ENCODE measurements at regions not wholly inside any gene's neighbourhood (a gene's known extent, or its start where the extent isn't known, plus 50 kb on each side); places are given as distances from the start of the nearest gene placed in this dataset.

GRCh38 chr15:61715082-61715481 is 345.2 kb downstream of the VPS13C start:
- DNase-seq (no peak), ATAC-seq (ENCODE audit: insufficient read depth, low read depth) (no peak)
- TF ChIP-seq CTCF (IDR thresholded peaks at IDR 0.05; ENCODE audit: borderline replicate concordance, extremely low read depth, low read length, poor library complexity, severe bottlenecking) (no peak), EZH2 (IDR thresholded peaks at IDR 0.05; ENCODE audit: borderline replicate concordance, low read depth, low read length, severe bottlenecking) (no peak)
- Histone ChIP-seq H3K79me2 (ENCODE audit: insufficient read depth, low read length) (no peaks in the 10 kb centered on the region), H3K4me1 (ENCODE audit: insufficient read depth, low read length) (no peaks in the 10 kb centered on the region), H3K4me2 (ENCODE audit: insufficient read depth, low read length) (no peak overlapping the region), H3K9ac (ENCODE audit: low read depth, low read length) (no peak overlapping the region), H3K4me3 (ENCODE audit: low read depth in 1 of 2, low read length in 2 of 2) (no peak overlapping the region), H3K27ac (ENCODE audit: low read length) (no peak overlapping the region), H3K9me3 (ENCODE audit: insufficient read depth, low read length, severe bottlenecking) (no peaks in the 10 kb centered on the region), H4K20me1 (ENCODE audit: insufficient read depth, low read length) (no peaks in the 10 kb centered on the region), H3K27me3 (ENCODE audit: insufficient read depth, low read length, poor library complexity) (no peaks in the 10 kb centered on the region), H3K36me3 (ENCODE audit: insufficient read depth, low read length) (no peaks in the 10 kb centered on the region), H2AFZ (ENCODE audit: low read depth, low read length) (no peak overlapping the region)

- no peaks in the 10 kb centered on the region for H3K9me3 ChIP-seq (ENCODE audit: insufficient read depth, low read length, severe bottlenecking)
- H3K27me3 ChIP-seq (ENCODE audit: insufficient read depth, low read length, poor library complexity), result no peaks in the 10 kb centered on the region
- H4K20me1 ChIP-seq (ENCODE audit: insufficient read depth, low read length), result no peaks in the 10 kb centered on the region
- no peaks in the 10 kb centered on the region for H3K36me3 ChIP-seq (ENCODE audit: insufficient read depth, low read length)
- no peak overlapping the region for H3K27ac ChIP-seq (ENCODE audit: low read length)
- H3K4me2 ChIP-seq (ENCODE audit: insufficient read depth, low read length), result no peak overlapping the region
- H3K9ac ChIP-seq (ENCODE audit: low read depth, low read length), result no peak overlapping the region
- no peak for ATAC-seq (ENCODE audit: insufficient read depth, low read depth)
- no peak for TF ChIP-seq EZH2 (IDR thresholded peaks at IDR 0.05; ENCODE audit: borderline replicate concordance, low read depth, low read length, severe bottlenecking)
- TF ChIP-seq CTCF (IDR thresholded peaks at IDR 0.05; ENCODE audit: borderline replicate concordance, extremely low read depth, low read length, poor library complexity, severe bottlenecking), result no peak
- no peaks in the 10 kb centered on the region for H3K4me1 ChIP-seq (ENCODE audit: insufficient read depth, low read length)
- H2AFZ ChIP-seq (ENCODE audit: low read depth, low read length), result no peak overlapping the region
- no peaks in the 10 kb centered on the region for H3K79me2 ChIP-seq (ENCODE audit: insufficient read depth, low read length)
- no peak overlapping the region for H3K4me3 ChIP-seq (ENCODE audit: low read depth in 1 of 2, low read length in 2 of 2)
- no peak for DNase-seq
These were observed 348.0 kb downstream of the VPS13C start for GRCh38 chr15:61712129-61712759.

GRCh38 chr15:61702224-61703020 is 357.8 kb downstream of the VPS13C start:
- DNase-seq (no peak), ATAC-seq (ENCODE audit: insufficient read depth, low read depth) (no peak)
- H3K9me3 ChIP-seq (ENCODE audit: insufficient read depth, low read length, severe bottlenecking), result no peaks in the 10 kb centered on the region
- no peaks in the 10 kb centered on the region for H4K20me1 ChIP-seq (ENCODE audit: insufficient read depth, low read length)
- TF ChIP-seq CTCF (IDR thresholded peaks at IDR 0.05; ENCODE audit: borderline replicate concordance, extremely low read depth, low read length, poor library complexity, severe bottlenecking) (no peak), EZH2 (IDR thresholded peaks at IDR 0.05; ENCODE audit: borderline replicate concordance, low read depth, low read length, severe bottlenecking) (no peak)
- no peak overlapping the region for H3K9ac ChIP-seq (ENCODE audit: low read depth, low read length)
- no peaks in the 10 kb centered on the region for H3K79me2 ChIP-seq (ENCODE audit: insufficient read depth, low read length)
- no peak overlapping the region for H2AFZ ChIP-seq (ENCODE audit: low read depth, low read length)
- no peak overlapping the region for H3K27ac ChIP-seq (ENCODE audit: low read length)
- no peaks in the 10 kb centered on the region for H3K4me1 ChIP-seq (ENCODE audit: insufficient read depth, low read length)
- H3K4me2 ChIP-seq (ENCODE audit: insufficient read depth, low read length), result no peak overlapping the region
- no peak overlapping the region for H3K4me3 ChIP-seq (ENCODE audit: low read depth in 1 of 2, low read length in 2 of 2)
- H3K27me3 ChIP-seq (ENCODE audit: insufficient read depth, low read length, poor library complexity), result no peaks in the 10 kb centered on the region
- H3K36me3 ChIP-seq (ENCODE audit: insufficient read depth, low read length), result no peaks in the 10 kb centered on the region
